AG10803 (cell line): ENCODE measurements at regions not wholly inside any gene's neighbourhood (a gene's known extent, or its start where the extent isn't known, plus 50 kb on each side); places are given as distances from the start of the nearest gene placed in this dataset.

Experiments
- DNase-seq: peaks from one replicate; pipeline ENCODE4 v3.0.0; 2010; ENCODE audit warnings: low read depth
- H3K4me3 ChIP-seq: 2 replicates; pipeline ENCODE4 v1.5.1; 2011; ENCODE audit warnings: mild to moderate bottlenecking, low read length, control low read depth
- CTCF ChIP-seq: conservative IDR thresholded peaks from 2 replicates; pipeline ENCODE4 v1.5.1; 2011; ENCODE audit warnings: mild to moderate bottlenecking, low read length, control low read depth, inconsistent platforms

GRCh38 chr6:84453499-84453898 lies 226.1 kb upstream of the CEP162 start:
- TF ChIP-seq CTCF = no peak
- no peak overlapping the region for H3K4me3 ChIP-seq
- peak; percentile 44 for DNase-seq

- no peak for DNase-seq
- H3K4me3 ChIP-seq = no peak overlapping the region
- TF ChIP-seq CTCF = no peak
Observed at GRCh38 chr6:84450018-84450417, 222.6 kb upstream of the CEP162 start.

GRCh38 chr6:84449220-84449619 lies 221.8 kb upstream of the CEP162 start:
- no peak for TF ChIP-seq CTCF
- H3K4me3 ChIP-seq = no peak overlapping the region
- DNase-seq = no peak

- H3K4me3 ChIP-seq = no peak overlapping the region
- DNase-seq = no peak
- no peak for TF ChIP-seq CTCF
Observed at GRCh38 chr6:84448331-84448730, 220.9 kb upstream of the CEP162 start.

- H3K4me3 ChIP-seq = no peak overlapping the region
- TF ChIP-seq CTCF = no peak
- DNase-seq = no peak
Observed at GRCh38 chr6:84447651-84448050, 220.2 kb upstream of the CEP162 start.

GRCh38 chr6:84445068-84445467 lies 217.6 kb upstream of the CEP162 start:
- no peak for DNase-seq
- H3K4me3 ChIP-seq = no peak overlapping the region
- TF ChIP-seq CTCF = no peak

GRCh38 chr6:84442208-84442607 lies 214.8 kb upstream of the CEP162 start:
- no peak for TF ChIP-seq CTCF
- H3K4me3 ChIP-seq = no peak overlapping the region
- DNase-seq = peak; percentile 40
